GM12874 (cell line): ENCODE measurements at regions not wholly inside any gene's neighbourhood (a gene's known extent, or its start where the extent isn't known, plus 50 kb on each side); places are given as distances from the start of the nearest gene placed in this dataset.

Experiments used
- TF ChIP-seq, protein P1 (sequence below): IDR thresholded peaks from 2 replicates; pipeline ENCODE4 v1.5.1; 2011; ENCODE audit warnings: low read depth, mild to moderate bottlenecking, control low read depth, low read length, moderate library complexity; ENCODE audit not compliant: insufficient read depth

DNA sequence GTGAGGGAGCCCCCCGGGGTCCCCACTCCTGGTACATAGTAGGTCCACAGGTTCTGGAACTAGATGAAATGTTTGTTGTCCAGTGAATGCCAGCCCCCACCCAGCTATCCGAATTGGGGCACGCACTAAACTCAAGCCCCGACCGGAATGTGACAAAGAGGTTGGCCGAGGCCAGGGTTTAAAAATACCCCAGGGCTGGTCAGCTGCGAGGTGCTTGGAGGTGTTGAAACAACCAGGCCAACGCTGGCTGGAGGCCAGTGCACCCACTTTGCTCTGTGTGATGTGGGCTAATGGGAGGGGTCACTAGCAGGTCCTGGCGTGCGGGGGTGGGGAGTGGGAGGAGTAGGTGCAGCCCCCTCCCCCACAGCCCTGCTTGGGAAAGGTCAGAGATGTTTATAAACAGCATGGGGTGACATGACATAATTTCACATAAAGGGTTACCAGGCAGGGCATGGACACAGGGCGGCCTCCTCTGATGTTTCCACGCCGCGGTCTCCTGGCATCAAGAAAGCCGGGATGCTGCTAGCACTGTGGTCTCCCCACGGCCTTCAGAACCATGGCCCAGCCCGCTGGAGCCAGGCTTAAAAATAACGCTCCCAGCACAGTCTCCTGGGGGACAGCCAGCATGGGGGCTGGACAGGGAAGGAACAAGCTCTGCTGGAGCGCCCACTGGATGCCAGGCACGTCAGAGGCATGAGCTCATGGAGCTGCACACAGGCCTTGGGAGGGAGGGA, 111.2 kb upstream of the PTPN1 start:
- TF ChIP-seq, protein P1, sequence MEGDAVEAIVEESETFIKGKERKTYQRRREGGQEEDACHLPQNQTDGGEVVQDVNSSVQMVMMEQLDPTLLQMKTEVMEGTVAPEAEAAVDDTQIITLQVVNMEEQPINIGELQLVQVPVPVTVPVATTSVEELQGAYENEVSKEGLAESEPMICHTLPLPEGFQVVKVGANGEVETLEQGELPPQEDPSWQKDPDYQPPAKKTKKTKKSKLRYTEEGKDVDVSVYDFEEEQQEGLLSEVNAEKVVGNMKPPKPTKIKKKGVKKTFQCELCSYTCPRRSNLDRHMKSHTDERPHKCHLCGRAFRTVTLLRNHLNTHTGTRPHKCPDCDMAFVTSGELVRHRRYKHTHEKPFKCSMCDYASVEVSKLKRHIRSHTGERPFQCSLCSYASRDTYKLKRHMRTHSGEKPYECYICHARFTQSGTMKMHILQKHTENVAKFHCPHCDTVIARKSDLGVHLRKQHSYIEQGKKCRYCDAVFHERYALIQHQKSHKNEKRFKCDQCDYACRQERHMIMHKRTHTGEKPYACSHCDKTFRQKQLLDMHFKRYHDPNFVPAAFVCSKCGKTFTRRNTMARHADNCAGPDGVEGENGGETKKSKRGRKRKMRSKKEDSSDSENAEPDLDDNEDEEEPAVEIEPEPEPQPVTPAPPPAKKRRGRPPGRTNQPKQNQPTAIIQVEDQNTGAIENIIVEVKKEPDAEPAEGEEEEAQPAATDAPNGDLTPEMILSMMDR, result no peak

- TF ChIP-seq, protein P1, result no peak
Observed at GRCh38 chr20:50399555-50399916, 110.6 kb upstream of the PTPN1 start.

DNA sequence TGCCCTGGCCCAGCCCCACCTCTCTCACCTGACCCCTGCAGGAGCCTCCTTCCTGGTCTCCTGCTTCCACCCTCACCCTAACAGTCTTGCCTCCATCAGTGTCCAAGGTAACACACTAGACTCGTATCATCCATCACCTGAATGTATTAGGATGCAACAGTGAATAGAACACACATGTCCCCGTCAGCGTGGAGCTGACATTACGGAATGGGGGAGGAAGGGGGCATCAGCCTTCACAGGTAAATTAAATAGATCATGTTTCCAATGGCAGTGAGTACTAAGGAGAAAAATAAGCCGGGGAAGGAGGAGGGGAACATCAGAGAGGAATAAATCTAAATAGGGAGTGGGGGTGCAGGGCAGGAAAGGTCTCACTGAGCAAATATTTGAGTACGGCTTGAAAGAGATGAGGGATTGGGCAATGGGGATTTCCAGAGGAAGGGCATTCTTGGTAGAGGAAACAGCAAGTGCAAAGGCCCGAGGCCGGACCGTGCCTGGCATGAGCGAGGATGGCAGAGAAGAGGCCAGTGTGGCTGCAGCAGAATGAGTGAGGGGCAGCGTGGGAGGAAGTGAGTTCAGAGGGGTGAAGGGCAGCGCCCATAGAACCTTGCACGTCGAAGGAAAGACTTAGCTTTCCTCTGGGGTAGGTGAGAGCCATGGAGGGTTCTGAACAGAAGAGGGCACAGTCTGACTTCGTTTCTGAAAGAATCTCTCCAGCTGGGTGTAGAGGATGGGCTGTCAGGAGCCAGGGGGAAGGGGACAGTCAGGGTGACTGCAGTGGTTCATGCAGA, 110.1 kb upstream of the PTPN1 start:
- TF ChIP-seq, protein P1, result no peak

DNA sequence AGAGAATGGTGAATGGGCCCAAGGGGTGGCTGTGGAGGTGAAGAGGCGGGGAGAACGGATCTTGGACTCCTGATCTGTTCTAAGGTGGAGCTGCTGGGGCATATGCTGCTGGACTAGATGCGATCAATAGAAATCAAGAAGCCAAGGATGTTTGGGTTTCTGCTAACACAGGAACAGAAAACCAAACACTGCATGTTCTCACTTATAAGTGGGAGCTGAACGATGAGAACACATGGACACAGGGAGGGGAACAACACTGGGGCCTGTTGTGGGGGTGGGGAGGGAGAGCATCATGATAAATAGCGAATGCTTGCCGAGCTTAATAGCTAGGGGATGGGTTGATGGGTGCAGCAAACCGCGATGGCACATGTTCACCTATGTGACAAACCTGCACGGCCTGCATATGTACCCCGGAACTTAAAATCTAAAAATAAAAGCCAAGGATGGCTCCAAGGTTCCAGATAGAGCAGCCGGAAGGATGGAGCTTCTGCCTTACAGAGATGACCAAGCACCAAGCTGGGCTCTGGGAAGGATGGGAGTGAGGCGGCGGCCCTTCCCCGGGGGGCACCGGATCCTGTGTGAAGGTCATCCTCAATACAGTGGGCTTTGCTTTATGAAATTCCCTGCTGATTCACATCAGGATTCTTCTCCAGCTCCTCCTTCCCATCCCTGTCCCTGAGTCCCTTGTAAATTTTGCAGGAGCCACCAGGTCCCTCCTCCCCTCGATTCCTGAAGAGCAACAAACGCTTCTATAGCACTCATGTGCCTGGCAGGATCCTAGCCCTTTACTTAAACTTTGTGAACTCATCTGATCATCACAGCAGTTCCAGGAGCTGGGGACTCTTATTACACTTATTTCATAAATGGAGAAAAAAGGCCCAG, 109.2 kb upstream of the PTPN1 start:
- TF ChIP-seq, protein P1, result no peak

DNA sequence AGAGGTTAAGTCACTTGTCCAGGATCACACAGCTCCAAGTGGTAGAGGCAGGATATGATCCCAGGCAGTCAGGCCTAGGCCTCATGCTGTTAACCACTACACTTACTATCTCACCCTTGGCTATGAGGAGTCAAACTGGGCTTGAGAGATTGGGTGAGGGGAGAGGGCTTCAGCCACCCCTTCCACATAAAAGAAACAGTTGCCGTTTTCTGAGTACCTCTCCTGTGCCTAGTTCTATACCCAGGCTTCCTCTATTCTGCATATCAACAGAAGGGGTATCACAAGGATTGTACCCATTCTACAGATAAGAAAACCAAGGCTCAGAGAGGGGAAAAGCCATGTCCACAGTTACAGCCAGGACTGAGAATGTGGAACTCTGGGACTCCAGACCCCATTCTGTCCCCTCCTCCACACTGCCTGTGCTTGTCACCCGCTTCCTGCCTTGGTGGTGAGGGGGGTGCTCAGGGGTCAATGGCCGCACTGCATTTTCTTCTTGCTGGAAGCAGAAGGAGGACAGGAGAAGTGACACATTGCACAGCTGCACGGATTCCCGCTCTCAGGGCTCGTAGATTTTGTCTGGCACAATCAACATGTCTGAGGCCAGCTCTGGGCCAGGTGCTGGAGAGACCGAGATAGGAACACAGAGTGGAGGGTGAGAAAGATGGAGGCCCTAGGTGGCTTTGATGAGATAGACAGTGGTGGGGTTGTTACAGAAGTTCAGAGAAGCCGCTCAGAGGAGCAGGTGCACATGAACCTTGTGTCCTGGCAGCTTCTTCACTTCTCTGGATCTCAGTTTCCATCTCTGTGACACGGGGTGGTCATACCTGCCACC, 108.4 kb upstream of the PTPN1 start:
- TF ChIP-seq, protein P1, result no peak

DNA sequence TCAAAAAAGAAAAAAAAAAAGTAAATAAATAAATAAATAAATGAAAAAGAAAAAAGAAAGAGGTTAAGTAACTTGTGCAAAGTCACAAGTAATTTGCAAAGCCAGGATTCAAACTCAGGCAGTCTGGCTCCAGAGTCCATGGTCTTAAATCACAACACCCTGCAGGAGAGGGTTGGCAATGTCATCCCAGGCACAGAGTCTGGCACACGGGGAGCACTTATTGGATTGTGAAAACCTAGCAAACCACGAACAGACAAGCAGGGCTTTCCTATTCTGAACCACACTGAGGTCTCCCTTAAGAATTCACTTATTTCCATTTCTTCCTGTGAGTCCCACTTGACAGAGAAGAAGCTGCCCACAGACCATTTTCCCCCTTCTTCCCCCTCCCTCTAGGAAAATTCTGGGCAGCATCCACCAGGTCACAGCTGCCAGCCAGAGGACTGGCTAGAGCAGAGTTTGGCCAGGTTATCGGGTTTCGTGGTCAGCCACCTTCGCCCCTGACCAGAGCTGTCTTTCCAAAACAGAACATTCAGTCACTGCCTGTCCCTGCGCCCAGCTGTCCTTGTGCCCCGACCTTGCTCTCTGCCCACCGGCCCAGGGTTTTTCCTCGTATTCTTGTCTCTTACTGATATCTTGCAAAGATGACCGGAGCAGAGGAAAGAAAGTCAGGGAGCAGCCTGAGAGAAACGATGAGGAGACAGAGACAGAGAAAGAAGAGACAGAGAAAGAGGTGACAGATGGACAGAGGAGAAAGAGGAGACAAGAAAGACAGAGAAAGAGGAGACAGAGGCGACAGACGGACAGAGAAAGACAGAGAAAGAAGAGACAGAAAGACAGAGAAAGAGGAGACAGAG, 106.4 kb upstream of the PTPN1 start:
- TF ChIP-seq, protein P1, result no peak
